ENCODE measurements at regions not wholly inside any gene's neighbourhood (a gene's known extent, or its start where the extent isn't known, plus 50 kb on each side); places are given as distances from the start of the nearest gene placed in this dataset.

DNA sequence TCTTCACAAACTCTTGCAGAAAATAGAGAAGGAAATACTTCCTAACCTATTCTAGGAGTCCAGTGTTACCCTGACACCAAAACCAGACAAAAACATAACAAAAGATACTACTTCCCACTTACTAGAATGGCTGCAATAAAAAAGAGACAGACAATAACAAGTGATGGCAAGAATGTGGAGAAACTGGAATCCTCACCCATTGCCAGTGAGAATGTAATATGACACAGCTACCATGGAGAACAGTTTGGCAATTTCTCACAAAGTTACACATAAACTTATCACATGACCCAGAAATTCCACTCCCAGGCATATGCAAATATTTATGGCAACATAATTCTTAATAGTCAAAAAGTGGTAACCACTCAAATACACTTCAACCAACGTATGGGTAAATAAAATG, 209.8 kb upstream of the CTAGE1 start:
- DNase-seq (ENCODE audit: low read depth in 1 of 2, low spot score in 1 of 2) = no peak

DNA sequence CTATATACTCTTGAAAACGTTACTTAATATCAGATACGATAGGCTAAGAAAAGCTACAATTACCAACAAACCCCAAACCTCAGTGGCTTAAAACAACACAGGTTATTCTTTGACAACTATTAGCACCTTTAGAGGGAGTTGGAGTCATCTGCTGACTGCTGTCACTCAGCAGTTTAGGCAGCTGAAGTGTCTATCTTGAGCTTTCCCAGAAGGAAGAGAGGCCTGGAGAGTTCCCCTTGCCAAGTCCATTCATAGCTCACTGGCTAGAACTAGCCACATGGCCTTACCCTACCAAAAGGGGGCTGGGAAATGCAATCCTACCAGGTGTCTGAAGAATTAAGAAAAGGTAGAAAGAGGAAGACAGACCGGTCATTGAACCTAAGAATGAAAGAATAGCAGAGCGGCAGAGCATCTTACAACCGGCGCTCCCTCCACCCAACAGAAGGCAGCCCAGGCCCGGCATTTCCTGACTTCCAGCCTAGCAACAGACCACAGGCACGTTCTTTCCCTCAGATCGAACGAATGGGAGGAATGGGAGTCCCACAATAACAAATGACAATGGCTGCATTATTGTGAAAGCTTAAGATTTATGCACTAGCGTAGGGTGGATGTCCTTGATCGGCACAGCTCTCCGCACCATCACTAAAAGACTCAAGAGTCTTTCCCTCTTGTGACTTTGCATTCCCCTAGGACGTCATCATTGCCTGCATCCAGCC, 211.2 kb upstream of the CTAGE1 start:
- no peak overlapping the region for H3K4me2 ChIP-seq
- TF ChIP-seq BHLHE40 (IDR thresholded peaks at IDR 0.05; ENCODE audit: low read depth, low read length) (no peak), POLR2A (IDR thresholded peaks at IDR 0.05; ENCODE audit: low read length) (no peak), KDM1A (IDR thresholded peaks at IDR 0.05; ENCODE audit: low read depth) (no peak), TP53 (CRISPR knock-in tag; IDR thresholded peaks at IDR 0.05) (no peak), EHF (CRISPR knock-in tag; IDR thresholded peaks at IDR 0.05) (no peak), NPAS2 (CRISPR knock-in tag; IDR thresholded peaks at IDR 0.05; ENCODE audit: borderline replicate concordance) (no peak), HEYL (CRISPR knock-in tag; IDR thresholded peaks at IDR 0.05) (no peak), CHD2 (IDR thresholded peaks at IDR 0.05; ENCODE audit: low read length, partially characterized antibody) (no peak)
- TF ChIP-seq, protein P1, sequence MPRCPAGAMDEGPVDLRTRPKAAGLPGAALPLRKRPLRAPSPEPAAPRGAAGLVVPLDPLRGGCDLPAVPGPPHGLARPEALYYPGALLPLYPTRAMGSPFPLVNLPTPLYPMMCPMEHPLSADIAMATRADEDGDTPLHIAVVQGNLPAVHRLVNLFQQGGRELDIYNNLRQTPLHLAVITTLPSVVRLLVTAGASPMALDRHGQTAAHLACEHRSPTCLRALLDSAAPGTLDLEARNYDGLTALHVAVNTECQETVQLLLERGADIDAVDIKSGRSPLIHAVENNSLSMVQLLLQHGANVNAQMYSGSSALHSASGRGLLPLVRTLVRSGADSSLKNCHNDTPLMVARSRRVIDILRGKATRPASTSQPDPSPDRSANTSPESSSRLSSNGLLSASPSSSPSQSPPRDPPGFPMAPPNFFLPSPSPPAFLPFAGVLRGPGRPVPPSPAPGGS (IDR thresholded peaks at IDR 0.05) = no peak
- TF ChIP-seq, protein P2, sequence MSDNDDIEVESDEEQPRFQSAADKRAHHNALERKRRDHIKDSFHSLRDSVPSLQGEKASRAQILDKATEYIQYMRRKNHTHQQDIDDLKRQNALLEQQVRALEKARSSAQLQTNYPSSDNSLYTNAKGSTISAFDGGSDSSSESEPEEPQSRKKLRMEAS (IDR thresholded peaks at IDR 0.05) = no peak
- TF ChIP-seq, protein P3, sequence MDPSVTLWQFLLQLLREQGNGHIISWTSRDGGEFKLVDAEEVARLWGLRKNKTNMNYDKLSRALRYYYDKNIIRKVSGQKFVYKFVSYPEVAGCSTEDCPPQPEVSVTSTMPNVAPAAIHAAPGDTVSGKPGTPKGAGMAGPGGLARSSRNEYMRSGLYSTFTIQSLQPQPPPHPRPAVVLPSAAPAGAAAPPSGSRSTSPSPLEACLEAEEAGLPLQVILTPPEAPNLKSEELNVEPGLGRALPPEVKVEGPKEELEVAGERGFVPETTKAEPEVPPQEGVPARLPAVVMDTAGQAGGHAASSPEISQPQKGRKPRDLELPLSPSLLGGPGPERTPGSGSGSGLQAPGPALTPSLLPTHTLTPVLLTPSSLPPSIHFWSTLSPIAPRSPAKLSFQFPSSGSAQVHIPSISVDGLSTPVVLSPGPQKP (IDR thresholded peaks at IDR 0.05; ENCODE audit: low read depth, low read length) = no peak
- H3K27ac ChIP-seq = no peak overlapping the region
- DNase-seq (ENCODE audit: low read depth in 1 of 2, low spot score in 1 of 2) (no peak), FAIRE-seq (no peak), ATAC-seq (no peak)
- H3K4me3 ChIP-seq = no peak overlapping the region
- WGBS (ENCODE audit: missing lambda C conversion rate) = 80% methylated on average over 14 of the region's 14 CpGs
- H3K4me1 ChIP-seq = peaks cover 8% of the 10 kb centered on the region; the same call in 1 of the 3 replicates
- POLR2A ChIA-PET = no interaction called here
- no peaks in the 10 kb centered on the region for H3K9me3 ChIP-seq
- CTCF ChIA-PET = interaction anchor here (1.3 kb wide), 1 partner anchor 18 kb away, joined by 4 read pairs; no protein-coding TSS in a partner anchor

More for the DNA sequence above, 209.8 kb upstream of the CTAGE1 start:
- ChIA-PET CTCF (no interaction called here), POLR2A (no interaction called here)
- Histone ChIP-seq H3K27ac (no peak overlapping the region), H3K4me3 (no peak overlapping the region), H3K4me1 (peaks cover 3% of the 10 kb centered on the region; the same call in 1 of the 3 replicates), H3K4me2 (no peak overlapping the region), H3K9me3 (no peaks in the 10 kb centered on the region)
- TF ChIP-seq KDM1A (IDR thresholded peaks at IDR 0.05; ENCODE audit: low read depth) (no peak), CHD4 (IDR thresholded peaks at IDR 0.05; ENCODE audit: borderline replicate concordance) (no peak)
- no peak for FAIRE-seq
- ATAC-seq = no peak
- 82% methylated on average over 1 of the region's 1 CpG for WGBS (ENCODE audit: missing lambda C conversion rate)

DNA sequence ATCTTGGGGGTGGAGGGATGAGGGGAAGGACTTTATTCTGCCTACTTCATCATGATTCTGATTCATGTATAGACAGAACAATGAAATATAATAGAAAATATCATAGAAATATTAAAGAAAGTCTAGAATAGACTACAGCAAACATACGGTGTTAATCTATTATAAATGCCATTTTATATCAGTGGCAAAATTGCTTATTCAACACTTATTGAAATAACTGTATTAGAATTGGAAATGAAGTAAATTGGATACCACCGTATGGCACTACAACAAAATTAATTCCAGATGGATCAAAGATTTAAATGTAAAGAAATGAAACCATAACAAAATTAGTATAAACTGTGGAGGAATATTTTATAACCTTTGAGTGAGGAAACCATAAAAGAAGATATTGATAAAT, 213.3 kb upstream of the CTAGE1 start:
- Histone ChIP-seq H3K4me1 (peaks cover 8% of the 10 kb centered on the region; the same call in 1 of the 3 replicates), H3K9me3 (no peaks in the 10 kb centered on the region), H3K4me2 (no peak overlapping the region), H3K27ac (no peak overlapping the region), H3K4me3 (no peak overlapping the region)
- FAIRE-seq = no peak
- ChIA-PET CTCF (no interaction called here), POLR2A (no interaction called here)
- 87% methylated on average over 2 of the region's 2 CpGs for WGBS (ENCODE audit: missing lambda C conversion rate)
- no peak for DNase-seq (ENCODE audit: low read depth in 1 of 2, low spot score in 1 of 2)
- no peak for ATAC-seq
- no peak for TF ChIP-seq EP300 (IDR thresholded peaks at IDR 0.05)
- no peak for TF ChIP-seq TP53 (CRISPR knock-in tag; IDR thresholded peaks at IDR 0.05)
- no peak for TF ChIP-seq TFCP2L1 (CRISPR knock-in tag; IDR thresholded peaks at IDR 0.05)
- TF ChIP-seq, protein P2 (IDR thresholded peaks at IDR 0.05) = no peak
- TF ChIP-seq MAFK (IDR thresholded peaks at IDR 0.05; ENCODE audit: partially characterized antibody) = peak; percentile 62
- no peak for TF ChIP-seq SREBF2 (IDR thresholded peaks at IDR 0.05)

DNA sequence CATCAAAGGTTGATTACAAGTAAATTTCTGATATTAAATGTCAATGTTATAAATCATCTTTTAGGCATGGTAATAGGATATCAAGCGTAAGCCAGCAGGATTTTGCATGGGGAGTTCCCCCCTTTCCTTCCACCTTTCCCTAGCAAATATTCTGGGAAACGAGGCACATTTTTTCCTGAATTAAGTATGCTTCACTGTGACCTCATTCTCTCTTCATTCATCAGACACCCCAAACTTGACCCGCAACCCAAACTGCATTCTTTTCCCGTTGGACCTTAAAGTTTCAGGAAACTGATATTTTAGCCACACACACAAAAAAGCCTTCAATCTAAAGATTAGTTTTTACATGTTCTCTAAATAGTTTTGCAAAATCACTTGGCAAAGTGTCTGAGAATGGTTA, 214.5 kb upstream of the CTAGE1 start:
- CTCF ChIA-PET = no interaction called here
- no peak for TF ChIP-seq ZC3H11A (IDR thresholded peaks at IDR 0.05)
- no peak for TF ChIP-seq JUN (IDR thresholded peaks at IDR 0.05)
- no peak for TF ChIP-seq CEBPB (IDR thresholded peaks at IDR 0.05)
- no peak for TF ChIP-seq CBX2 (IDR thresholded peaks at IDR 0.05; ENCODE audit: borderline replicate concordance, low read depth)
- TF ChIP-seq, protein P4, sequence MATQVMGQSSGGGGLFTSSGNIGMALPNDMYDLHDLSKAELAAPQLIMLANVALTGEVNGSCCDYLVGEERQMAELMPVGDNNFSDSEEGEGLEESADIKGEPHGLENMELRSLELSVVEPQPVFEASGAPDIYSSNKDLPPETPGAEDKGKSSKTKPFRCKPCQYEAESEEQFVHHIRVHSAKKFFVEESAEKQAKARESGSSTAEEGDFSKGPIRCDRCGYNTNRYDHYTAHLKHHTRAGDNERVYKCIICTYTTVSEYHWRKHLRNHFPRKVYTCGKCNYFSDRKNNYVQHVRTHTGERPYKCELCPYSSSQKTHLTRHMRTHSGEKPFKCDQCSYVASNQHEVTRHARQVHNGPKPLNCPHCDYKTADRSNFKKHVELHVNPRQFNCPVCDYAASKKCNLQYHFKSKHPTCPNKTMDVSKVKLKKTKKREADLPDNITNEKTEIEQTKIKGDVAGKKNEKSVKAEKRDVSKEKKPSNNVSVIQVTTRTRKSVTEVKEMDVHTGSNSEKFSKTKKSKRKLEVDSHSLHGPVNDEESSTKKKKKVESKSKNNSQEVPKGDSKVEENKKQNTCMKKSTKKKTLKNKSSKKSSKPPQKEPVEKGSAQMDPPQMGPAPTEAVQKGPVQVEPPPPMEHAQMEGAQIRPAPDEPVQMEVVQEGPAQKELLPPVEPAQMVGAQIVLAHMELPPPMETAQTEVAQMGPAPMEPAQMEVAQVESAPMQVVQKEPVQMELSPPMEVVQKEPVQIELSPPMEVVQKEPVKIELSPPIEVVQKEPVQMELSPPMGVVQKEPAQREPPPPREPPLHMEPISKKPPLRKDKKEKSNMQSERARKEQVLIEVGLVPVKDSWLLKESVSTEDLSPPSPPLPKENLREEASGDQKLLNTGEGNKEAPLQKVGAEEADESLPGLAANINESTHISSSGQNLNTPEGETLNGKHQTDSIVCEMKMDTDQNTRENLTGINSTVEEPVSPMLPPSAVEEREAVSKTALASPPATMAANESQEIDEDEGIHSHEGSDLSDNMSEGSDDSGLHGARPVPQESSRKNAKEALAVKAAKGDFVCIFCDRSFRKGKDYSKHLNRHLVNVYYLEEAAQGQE (IDR thresholded peaks at IDR 0.05) = no peak
- TF ChIP-seq KDM5A (IDR thresholded peaks at IDR 0.05) = no peak
- FAIRE-seq (no peak), ATAC-seq (no peak), DNase-seq (ENCODE audit: low read depth in 1 of 2, low spot score in 1 of 2) (no peak)
- H3K27ac ChIP-seq = 0 out of 6 replicates have a peak overlapping the region, but pooled peaks of 1 of the 2 experiments have one; percentile 25
- whole genome bisulfite sequencing (ENCODE audit: missing lambda C conversion rate) = 70% methylated on average over 4 of the region's 4 CpGs
- no peaks in the 10 kb centered on the region for H3K9me3 ChIP-seq
- no peak overlapping the region for H3K4me2 ChIP-seq
- peaks cover 8% of the 10 kb centered on the region; the same call in 1 of the 3 replicates for H3K4me1 ChIP-seq
- H3K4me3 ChIP-seq = no peak overlapping the region
- POLR2A ChIA-PET = no interaction called here
